Keratinocyte (primary cell): ENCODE measurements at regions not wholly inside any gene's neighbourhood (a gene's known extent, or its start where the extent isn't known, plus 50 kb on each side); places are given as distances from the start of the nearest gene placed in this dataset.

ENCODE experiments used
- DNase-seq: peaks from one replicate; pipeline ENCODE4 v3.0.0-alpha.2; 2011; ENCODE audit warnings: low read depth, missing footprints, low spot score
- FAIRE-seq: peaks from 2 replicates; lab custom pipeline; 2011; peaks lifted over from hg19 to GRCh38; lab: Jason Lieb, UNC
- H2AFZ ChIP-seq: 2 replicates; pipeline ENCODE4 v1.6.0; 2012; ENCODE audit warnings: low read length, control low read depth, inconsistent platforms; ENCODE audit not compliant: control insufficient read depth
- H3K27ac ChIP-seq: 2 replicates; pipeline ENCODE4 v1.5.1; 2011; ENCODE audit warnings: low read length; ENCODE audit not compliant: control insufficient read depth, insufficient read depth
- H3K27me3 ChIP-seq: 3 replicates; pipeline ENCODE4 v1.6.0; 2011; ENCODE audit warnings: low read length; ENCODE audit not compliant: control insufficient read depth, insufficient read depth; ENCODE audit errors: extremely low read depth
- H3K36me3 ChIP-seq, 2 experiments: 2 replicates in 1 of 2; 3 replicates in 1 of 2; pipeline ENCODE4 v1.5.1; 2011; ENCODE audit warnings: low read length in 2 of 2, mild to moderate bottlenecking in 1 of 2; ENCODE audit not compliant: control insufficient read depth in 2 of 2, insufficient read depth in 2 of 2; ENCODE audit errors: extremely low read depth in 1 of 2
- H3K4me1 ChIP-seq: 3 replicates; pipeline ENCODE4 v1.5.1; 2011; ENCODE audit warnings: low read length; ENCODE audit not compliant: control insufficient read depth, insufficient read depth; ENCODE audit errors: extremely low read depth
- H3K4me2 ChIP-seq: 3 replicates; pipeline ENCODE4 v1.6.0; 2011; ENCODE audit warnings: low read depth, low read length; ENCODE audit not compliant: control insufficient read depth, insufficient read depth; ENCODE audit errors: extremely low read depth
- H3K4me3 ChIP-seq, 3 experiments: fragments of 200-600 bp in 1 of 3; sonication (generic) in 1 of 3; 2 replicates in 2 of 3; 3 replicates in 1 of 3; pipeline ENCODE4 v1.5.1; 2011 to 2016; ENCODE audit warnings: low read length in 3 of 3, mild to moderate bottlenecking in 3 of 3, control low read depth in 2 of 3, inconsistent platforms in 1 of 3, low read depth in 1 of 3, mixed read lengths in 1 of 3, mixed run types in 1 of 3, moderate library complexity in 1 of 3; ENCODE audit not compliant: control insufficient read depth in 2 of 3, insufficient read depth in 2 of 3; ENCODE audit errors: extremely low read depth in 1 of 3
- H3K79me2 ChIP-seq: 2 replicates; pipeline ENCODE4 v1.6.0; 2012; ENCODE audit warnings: low read length; ENCODE audit not compliant: control insufficient read depth, insufficient read depth
- H3K9ac ChIP-seq: 3 replicates; pipeline ENCODE4 v1.6.0; 2011; ENCODE audit warnings: low read length; ENCODE audit not compliant: control insufficient read depth, insufficient read depth; ENCODE audit errors: extremely low read depth
- H3K9me1 ChIP-seq: 3 replicates; pipeline ENCODE4 v1.6.0; 2011; ENCODE audit warnings: low read length; ENCODE audit not compliant: control insufficient read depth, insufficient read depth; ENCODE audit errors: extremely low read depth
- H3K9me3 ChIP-seq: 2 replicates; pipeline ENCODE4 v1.5.1; 2012; ENCODE audit warnings: low read depth, low read length; ENCODE audit not compliant: control insufficient read depth
- H4K20me1 ChIP-seq: 3 replicates; pipeline ENCODE4 v1.6.0; 2011; ENCODE audit warnings: low read length; ENCODE audit not compliant: control insufficient read depth, insufficient read depth; ENCODE audit errors: extremely low read depth
- EZH2 ChIP-seq: IDR thresholded peaks from one replicate; pipeline ENCODE4 v1.6.1; 2012; ENCODE audit warnings: inconsistent platforms, mild to moderate bottlenecking, low read length, moderate library complexity
- dilution Hi-C: fragments of 300-500 bp; cut with MboI; formaldehyde crosslinking; loops from one replicate; pipeline ENCODE4 v1.7.0; 2020; ENCODE audit warnings: low sequenced_read_pairs; ENCODE audit not compliant: extremely low pct_ligation_motif_present
- TF ChIP-seq, protein P1 (sequence below), 3 experiments: IDR thresholded peaks in 1 of 3; conservative IDR thresholded peaks in 1 of 3; optimal IDR thresholded peaks in 1 of 3; 2 replicates in 2 of 3; 3 replicates in 1 of 3; pipeline versions ENCODE3 to v1.5.1; 2011; ENCODE audit warnings: low read length in 3 of 3, mild to moderate bottlenecking in 3 of 3, moderate library complexity in 2 of 3, control low read depth in 1 of 3, inconsistent platforms in 1 of 3; ENCODE audit not compliant: insufficient read depth in 2 of 3; ENCODE audit errors: extremely low read depth in 1 of 3

- H3K27ac ChIP-seq, result no peak overlapping the region
- H3K9me3 ChIP-seq, result no peaks in the 10 kb centered on the region
- no peak overlapping the region for H2AFZ ChIP-seq
- H4K20me1 ChIP-seq, result no peaks in the 10 kb centered on the region
- H3K9ac ChIP-seq, result no peak overlapping the region
- H3K4me2 ChIP-seq, result no peak overlapping the region
- H3K27me3 ChIP-seq, result no peaks in the 10 kb centered on the region
- no peak for DNase-seq
- FAIRE-seq, result no peak
- H3K4me3 ChIP-seq, result no peak overlapping the region
- no peaks in the 10 kb centered on the region for H3K36me3 ChIP-seq
- peaks cover 17% of the 10 kb centered on the region for H3K4me1 ChIP-seq
- H3K79me2 ChIP-seq, result no peaks in the 10 kb centered on the region
- H3K9me1 ChIP-seq, result no peaks in the 10 kb centered on the region
- TF ChIP-seq, protein P1, sequence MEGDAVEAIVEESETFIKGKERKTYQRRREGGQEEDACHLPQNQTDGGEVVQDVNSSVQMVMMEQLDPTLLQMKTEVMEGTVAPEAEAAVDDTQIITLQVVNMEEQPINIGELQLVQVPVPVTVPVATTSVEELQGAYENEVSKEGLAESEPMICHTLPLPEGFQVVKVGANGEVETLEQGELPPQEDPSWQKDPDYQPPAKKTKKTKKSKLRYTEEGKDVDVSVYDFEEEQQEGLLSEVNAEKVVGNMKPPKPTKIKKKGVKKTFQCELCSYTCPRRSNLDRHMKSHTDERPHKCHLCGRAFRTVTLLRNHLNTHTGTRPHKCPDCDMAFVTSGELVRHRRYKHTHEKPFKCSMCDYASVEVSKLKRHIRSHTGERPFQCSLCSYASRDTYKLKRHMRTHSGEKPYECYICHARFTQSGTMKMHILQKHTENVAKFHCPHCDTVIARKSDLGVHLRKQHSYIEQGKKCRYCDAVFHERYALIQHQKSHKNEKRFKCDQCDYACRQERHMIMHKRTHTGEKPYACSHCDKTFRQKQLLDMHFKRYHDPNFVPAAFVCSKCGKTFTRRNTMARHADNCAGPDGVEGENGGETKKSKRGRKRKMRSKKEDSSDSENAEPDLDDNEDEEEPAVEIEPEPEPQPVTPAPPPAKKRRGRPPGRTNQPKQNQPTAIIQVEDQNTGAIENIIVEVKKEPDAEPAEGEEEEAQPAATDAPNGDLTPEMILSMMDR (optimal IDR thresholded peaks at IDR 0.05 in 1 of 3, IDR thresholded peaks at IDR 0.05 in 1 of 3, conservative IDR thresholded peaks at IDR 0.05 in 1 of 3; ENCODE audit: extremely low read depth in 1 of 3, insufficient read depth in 2 of 3, low read length in 3 of 3), result no peak
- TF ChIP-seq EZH2, result no peak
- dilution Hi-C loops, result no loop called here
Measured at GRCh38 chr1:55578646-55579045, 363.5 kb upstream of the USP24 start.

DNA sequence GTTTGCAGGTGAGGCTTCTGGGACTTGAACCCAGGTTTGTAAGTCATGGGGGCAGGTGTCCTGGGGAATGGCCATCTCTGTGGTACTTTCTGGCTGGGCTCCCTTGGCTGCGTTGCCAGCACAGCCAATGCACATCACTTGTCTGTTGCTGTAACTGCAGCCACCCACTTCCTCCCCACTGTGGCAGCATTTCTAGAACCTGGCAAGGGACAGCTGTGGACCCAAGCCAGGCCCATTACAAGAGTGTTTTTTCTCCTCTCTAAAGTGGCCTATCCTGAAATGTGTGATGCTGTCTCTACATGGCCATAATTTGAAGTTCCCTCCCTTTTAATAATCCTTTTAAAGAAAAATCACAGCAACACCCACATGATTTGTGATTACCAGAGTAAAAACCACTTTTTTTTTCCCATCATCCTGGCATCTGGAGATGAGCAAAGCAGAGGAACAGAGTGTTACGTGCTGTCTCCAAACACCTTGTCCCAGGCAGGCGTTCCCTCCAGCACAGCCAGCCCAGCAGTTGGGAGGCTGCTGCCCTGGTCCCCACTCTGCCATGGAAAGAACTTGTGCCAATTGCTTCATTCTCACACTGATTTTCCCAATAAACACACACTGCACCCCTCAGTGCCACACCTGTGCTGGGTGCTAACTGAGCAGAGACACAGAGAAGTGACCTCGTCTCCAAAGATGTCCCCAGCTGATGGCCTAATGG, 360.6 kb upstream of the USP24 start:
- FAIRE-seq (no peak), DNase-seq (no peak)
- Histone ChIP-seq H2AFZ (no peak overlapping the region), H3K79me2 (no peaks in the 10 kb centered on the region), H4K20me1 (no peaks in the 10 kb centered on the region), H3K9me1 (no peaks in the 10 kb centered on the region), H3K9me3 (no peaks in the 10 kb centered on the region), H3K36me3 (no peaks in the 10 kb centered on the region), H3K4me1 (peaks cover 4% of the 10 kb centered on the region), H3K9ac (no peak overlapping the region), H3K4me2 (no peak overlapping the region), H3K4me3 (no peak overlapping the region), H3K27ac (no peak overlapping the region), H3K27me3 (no peaks in the 10 kb centered on the region)
- dilution Hi-C loops, result no loop called here
- no peak for TF ChIP-seq EZH2
- TF ChIP-seq, protein P1 (optimal IDR thresholded peaks at IDR 0.05 in 1 of 3, IDR thresholded peaks at IDR 0.05 in 1 of 3, conservative IDR thresholded peaks at IDR 0.05 in 1 of 3; ENCODE audit: extremely low read depth in 1 of 3, insufficient read depth in 2 of 3, low read length in 3 of 3), result no peak
